ENCODE measurements at regions not wholly inside any gene's neighbourhood (a gene's known extent, or its start where the extent isn't known, plus 50 kb on each side); places are given as distances from the start of the nearest gene placed in this dataset.

- no peak for FAIRE-seq
- H3K27ac ChIP-seq = no peak overlapping the region
- no peak overlapping the region for H3K4me2 ChIP-seq
- ChIA-PET POLR2A (no interaction called here), CTCF (no interaction called here)
- H3K4me3 ChIP-seq = no peak overlapping the region
- TF ChIP-seq CEBPB (IDR thresholded peaks at IDR 0.05) (no peak), RCOR1 (IDR thresholded peaks at IDR 0.05; ENCODE audit: low read depth, low read length) (no peak), ZC3H11A (IDR thresholded peaks at IDR 0.05) (no peak), CHD4 (IDR thresholded peaks at IDR 0.05; ENCODE audit: borderline replicate concordance) (no peak), SMC3 (IDR thresholded peaks at IDR 0.05) (no peak), KDM5A (IDR thresholded peaks at IDR 0.05) (no peak), BHLHE40 (IDR thresholded peaks at IDR 0.05; ENCODE audit: low read depth, low read length) (no peak), HOXA7 (CRISPR knock-in tag; IDR thresholded peaks at IDR 0.05) (no peak), SREBF2 (IDR thresholded peaks at IDR 0.05) (no peak), JUN (IDR thresholded peaks at IDR 0.05) (no peak), ELK1 (IDR thresholded peaks at IDR 0.05; ENCODE audit: low read depth, low read length) (no peak), POLR2AphosphoS2 (conservative IDR thresholded peaks at IDR 0.05; ENCODE audit: low read length) (no peak), PBX3 (IDR thresholded peaks at IDR 0.05) (no peak), CBX8 (IDR thresholded peaks at IDR 0.05) (no peak), NPAS2 (CRISPR knock-in tag; IDR thresholded peaks at IDR 0.05; ENCODE audit: borderline replicate concordance) (no peak), BCL3 (IDR thresholded peaks at IDR 0.05) (no peak)
- DNase-seq (ENCODE audit: low read depth in 1 of 2, low spot score in 1 of 2) = no peak
- H3K4me1 ChIP-seq = no peaks in the 10 kb centered on the region
- WGBS (ENCODE audit: missing lambda C conversion rate) = 47% methylated on average over 6 of the region's 6 CpGs
- no peaks in the 10 kb centered on the region for H3K9me3 ChIP-seq
- no peak for ATAC-seq
Observed at GRCh38 chr1:13901597-13901996, 201.6 kb downstream of the PRDM2 start.

- no peak overlapping the region for H3K4me3 ChIP-seq
- no peaks in the 10 kb centered on the region for H3K9me3 ChIP-seq
- FAIRE-seq (no peak), DNase-seq (ENCODE audit: low read depth in 1 of 2, low spot score in 1 of 2) (no peak), ATAC-seq (no peak)
- CTCF ChIA-PET = interaction anchor here (1.5 kb wide), 1 partner anchor 11 kb away, joined by 4 read pairs; no protein-coding TSS in a partner anchor
- POLR2A ChIA-PET = no interaction called here
- TF ChIP-seq ZC3H11A (IDR thresholded peaks at IDR 0.05) (no peak), HEYL (CRISPR knock-in tag; IDR thresholded peaks at IDR 0.05) (no peak), PHF8 (IDR thresholded peaks at IDR 0.05; ENCODE audit: borderline replicate concordance, low read depth) (no peak), MAZ (IDR thresholded peaks at IDR 0.05; ENCODE audit: borderline replicate concordance, low read depth, low read length) (no peak), CBX8 (IDR thresholded peaks at IDR 0.05) (no peak), EHF (CRISPR knock-in tag; IDR thresholded peaks at IDR 0.05) (no peak), CTCF (IDR thresholded peaks at IDR 0.05) (no peak)
- H3K4me2 ChIP-seq = no peak overlapping the region
- no peaks in the 10 kb centered on the region for H3K4me1 ChIP-seq
- H3K27ac ChIP-seq = no peak overlapping the region
- 24% methylated on average over 3 of the region's 3 CpGs for WGBS (ENCODE audit: missing lambda C conversion rate)
Observed at GRCh38 chr1:13908128-13908527, 208.1 kb downstream of the PRDM2 start.
